K562 (cell line): ENCODE measurements at regions not wholly inside any gene's neighbourhood (a gene's known extent, or its start where the extent isn't known, plus 50 kb on each side); places are given as distances from the start of the nearest gene placed in this dataset.

ENCODE experiments used
- ATAC-seq: fragments of 200-7000 bp; cut with Tn5 transposase; 3 replicates; pipeline ENCODE4 v1.9.1; 2020; ENCODE audit warnings: moderate library complexity
- BruUV-seq: library from RNA; stranded (reverse); fragments of 400-500 nt; replicated peaks from 2 replicates; lab custom pipeline; 2021; lab: Mats Ljungman, UMichigan
- CTCF ChIA-PET: fragments of 300-600 bp; formaldehyde crosslinking; extraction: SDS; loops from one replicate; lab custom pipeline; 2021; ENCODE audit warnings: low intra/inter-chr PET ratio; lab: Yijun Ruan, JAX
- POLR2A ChIA-PET: fragments of 300-600, 350-650 bp; sonication (Branson Sonifier 250); formaldehyde crosslinking; extraction: SDS; loops from one replicate; lab custom pipeline; 2021; ENCODE audit warnings: antibody characterized with exemption, inconsistent platforms; lab: Yijun Ruan, JAX
- DNase-seq, 4 experiments: peaks; one replicate each; pipeline versions ENCODE4 v3.0.0 to v3.0.0-alpha.2; 2011 to 2018; ENCODE audit warnings: low spot score in 3 of 4, mixed read lengths in 3 of 4; ENCODE audit errors: extremely low read depth in 1 of 4
- FAIRE-seq: peaks from 2 replicates; lab custom pipeline; 2011; peaks lifted over from hg19 to GRCh38; lab: Jason Lieb, UNC
- H2AFZ ChIP-seq: 2 replicates; pipeline ENCODE4 v1.6.0; 2011; ENCODE audit warnings: low read depth, low read length, control low read depth, inconsistent platforms
- H3K27ac ChIP-seq: fragments of 200-600 bp; 3 replicates; pipeline ENCODE4 v1.8.0; 2011; ENCODE audit warnings: low read depth, mild to moderate bottlenecking, control low read depth, inconsistent platforms, low read length, moderate library complexity, mixed read lengths; ENCODE audit errors: extremely low read depth
- H3K27me3 ChIP-seq, 2 experiments: fragments of 300-600 bp in 1 of 2; 2 replicates in 1 of 2; 3 replicates in 1 of 2; pipeline versions ENCODE4 v1.6.0 to v1.8.0; 2011; ENCODE audit warnings: inconsistent platforms in 2 of 2, low read length in 2 of 2, mild to moderate bottlenecking in 1 of 2, mixed read lengths in 1 of 2, moderate library complexity in 1 of 2; ENCODE audit not compliant: control insufficient read depth in 2 of 2, insufficient read depth in 2 of 2
- H3K36me3 ChIP-seq: fragments of 300-600 bp; 3 replicates; pipeline ENCODE4 v1.8.0; 2011; ENCODE audit warnings: mild to moderate bottlenecking, low read length, inconsistent platforms; ENCODE audit not compliant: control insufficient read depth, insufficient read depth
- H3K4me1 ChIP-seq, 2 experiments: fragments of 200-600 bp in 1 of 2; replicated peaks in 1 of 2; 2 replicates in 1 of 2; 3 replicates in 1 of 2; pipeline versions ENCODE4 v1.5.1 to v1.8.0; 2011; ENCODE audit warnings: inconsistent platforms in 2 of 2, low read length in 2 of 2, mild to moderate bottlenecking in 1 of 2, mixed read lengths in 1 of 2, moderate library complexity in 1 of 2; ENCODE audit not compliant: control insufficient read depth in 2 of 2, insufficient read depth in 2 of 2
- H3K4me2 ChIP-seq: 2 replicates; pipeline ENCODE4 v1.6.1; 2011; ENCODE audit warnings: low read length, control low read depth, inconsistent platforms, mixed read lengths; ENCODE audit not compliant: insufficient read depth
- H3K4me3 ChIP-seq: fragments of 200-600 bp; sonication (generic), shearing (Covaris generic); 2 replicates; pipeline ENCODE4 v1.5.1; 2016; ENCODE audit warnings: control low read depth, inconsistent platforms
- H3K79me2 ChIP-seq: fragments of 200-600 bp; 3 replicates; pipeline ENCODE4 v1.8.0; 2011; ENCODE audit warnings: low read length, inconsistent platforms; ENCODE audit not compliant: control insufficient read depth, insufficient read depth
- H3K9ac ChIP-seq, 2 experiments: 2 replicates each; pipeline versions ENCODE4 v1.6.0 to v1.6.1; 2011; ENCODE audit warnings: low read depth in 2 of 2, low read length in 2 of 2, control low read depth in 1 of 2, inconsistent platforms in 1 of 2, mild to moderate bottlenecking in 1 of 2, mixed read lengths in 1 of 2; ENCODE audit not compliant: insufficient read depth in 1 of 2
- H3K9me1 ChIP-seq: one replicate; pipeline ENCODE4 v1.6.0; 2011; ENCODE audit warnings: inconsistent platforms, mild to moderate bottlenecking, low read length, moderate library complexity; ENCODE audit not compliant: control insufficient read depth, insufficient read depth
- H3K9me3 ChIP-seq: replicated peaks from 2 replicates; pipeline ENCODE4 v1.5.1; 2011; ENCODE audit warnings: low read depth, low read length, inconsistent platforms; ENCODE audit not compliant: control insufficient read depth, insufficient read depth
- H4K20me1 ChIP-seq: replicated peaks from 2 replicates; pipeline ENCODE4 v1.6.1; 2011; ENCODE audit warnings: low read length, inconsistent platforms, mixed read lengths; ENCODE audit not compliant: control insufficient read depth, insufficient read depth
- E2F6 ChIP-seq, 2 experiments: IDR thresholded peaks; 2 replicates each; pipeline ENCODE4 v1.6.1; 2011; ENCODE audit warnings: borderline replicate concordance in 1 of 2, control low read depth in 1 of 2, low read depth in 1 of 2, low read length in 1 of 2, mild to moderate bottlenecking in 1 of 2, mixed read lengths in 1 of 2, moderate library complexity in 1 of 2; ENCODE audit not compliant: insufficient read depth in 1 of 2, insufficient read length in 1 of 2, poor library complexity in 1 of 2, severe bottlenecking in 1 of 2; ENCODE audit errors: extremely low read depth in 1 of 2
- ELF2 ChIP-seq: fragments of 250-450 bp; sonication (Bioruptor Pico); IDR thresholded peaks from 2 replicates; pipeline ENCODE4 v1.5.0; 2021; ENCODE audit warnings: mild to moderate bottlenecking
- FOXJ2 ChIP-seq: fragments of 200-800 bp; sonication (Bioruptor generic); IDR thresholded peaks from 2 replicates; pipeline ENCODE4 v1.6.1; 2016; ENCODE audit warnings: missing genetic modification characterization, missing compliant biosample characterization
- NR2C1 ChIP-seq, 2 experiments: fragments of 450-650 bp; IDR thresholded peaks; 2 replicates each; pipeline ENCODE4 v1.6.1; 2017; ENCODE audit warnings: mild to moderate bottlenecking in 2 of 2, antibody characterized with exemption in 1 of 2, inconsistent platforms in 1 of 2, missing compliant biosample characterization in 1 of 2, missing genetic modification characterization in 1 of 2
- PHTF2 ChIP-seq: fragments of 250-450 bp; sonication (Bioruptor Pico); IDR thresholded peaks from 2 replicates; pipeline ENCODE4 v1.5.0; 2021; ENCODE audit warnings: mild to moderate bottlenecking
- RCOR1 ChIP-seq, 2 experiments: IDR thresholded peaks; 2 replicates each; pipeline ENCODE4 v1.6.1; 2012; ENCODE audit warnings: low read depth in 2 of 2, low read length in 2 of 2, borderline replicate concordance in 1 of 2, improper control_type of control experiment in 1 of 2
- ZNF143 ChIP-seq: sonication (generic); formaldehyde crosslinking; IDR thresholded peaks from 2 replicates; pipeline ENCODE4 v1.9.0; 2022; ENCODE audit warnings: mild to moderate bottlenecking, missing genetic modification reagents
- whole genome bisulfite sequencing: fragments of 100-300 bp; shearing (Covaris generic); methylation state at CpG from one replicate; pipeline ENCODE4 v1.1.6; 2016; ENCODE audit warnings: low coverage, mixed read lengths; ENCODE audit not compliant: insufficient coverage; ENCODE audit errors: missing lambda C conversion rate; 5-methylcytosine and 5-hydroxymethylcytosine counted together
- in situ Hi-C: fragments of 300-500 bp; cut with MboI; formaldehyde crosslinking; loops from 4 replicates; pipeline ENCODE4 v1.15.0; 2018; ENCODE audit warnings: inconsistent platforms, mixed read lengths
- intact Hi-C: fragments of 100-400 bp; cut with micrococcal nuclease; formaldehyde crosslinking; loops from 2 replicates; pipeline ENCODE4 v1.14.2; 2022
- TF ChIP-seq, protein P1 (sequence below): sonication (generic); formaldehyde crosslinking; IDR thresholded peaks from 2 replicates; pipeline ENCODE4 v1.4.0; 2020; ENCODE audit warnings: mild to moderate bottlenecking, missing genetic modification reagents

DNA sequence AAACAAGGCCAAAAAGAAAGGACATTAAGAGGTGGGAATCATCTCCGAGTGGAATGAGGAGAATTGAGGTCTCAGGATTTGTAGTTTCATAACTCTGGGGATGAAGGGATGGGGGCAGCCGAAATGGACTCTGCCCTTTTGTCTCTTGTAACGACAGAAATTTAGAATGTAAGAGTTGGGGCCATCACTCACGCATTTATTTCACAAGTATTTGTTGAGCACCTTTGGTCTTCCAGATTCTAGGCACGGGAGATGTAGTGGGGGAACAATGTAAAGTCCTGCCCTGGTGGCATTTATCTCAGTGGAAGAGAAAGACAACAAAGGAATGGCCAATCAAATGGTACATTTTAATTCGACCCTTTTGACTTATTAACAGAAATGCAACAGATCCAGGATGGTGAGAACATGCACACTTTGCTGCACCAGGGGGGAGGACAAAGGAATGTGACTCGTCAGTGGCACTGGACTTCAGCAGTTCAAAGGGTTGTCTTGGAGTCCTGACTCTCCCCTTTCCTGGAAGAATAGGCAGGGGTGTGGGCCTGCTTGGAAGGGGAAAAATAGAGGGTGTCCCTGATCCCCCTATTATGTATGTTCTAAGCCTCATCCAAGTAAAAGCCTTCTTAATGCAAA, 102.0 kb downstream of the TMEM30B start:
- Histone ChIP-seq H3K9ac (no peak overlapping the region), H3K4me1 (no peaks in the 10 kb centered on the region), H4K20me1 (no peaks in the 10 kb centered on the region), H3K9me1 (no peaks in the 10 kb centered on the region), H3K27ac (no peak overlapping the region), H3K4me2 (no peak overlapping the region), H2AFZ (no peak overlapping the region), H3K27me3 (peaks cover 3 to 16% of the 10 kb centered on the region in 2 experiments; a peak in 4 of 5 replicates), H3K4me3 (no peak overlapping the region), H3K9me3 (no peaks in the 10 kb centered on the region), H3K36me3 (no peaks in the 10 kb centered on the region), H3K79me2 (no peaks in the 10 kb centered on the region)
- no peak for FAIRE-seq
- no TSS peak for BruUV-seq
- TF ChIP-seq E2F6 (IDR thresholded peaks at IDR 0.05; ENCODE audit: borderline replicate concordance in 1 of 2, extremely low read depth in 1 of 2, insufficient read depth in 1 of 2, insufficient read length in 1 of 2, low read depth in 1 of 2, low read length in 1 of 2, poor library complexity in 1 of 2, severe bottlenecking in 1 of 2) (no peak), PHTF2 (no peak), ELF2 (CRISPR knock-in tag) (no peak), RCOR1 (IDR thresholded peaks at IDR 0.05; ENCODE audit: borderline replicate concordance in 1 of 2, low read depth in 2 of 2, low read length in 2 of 2) (no peak), ZNF143 (no peak), NR2C1 (IDR thresholded peaks at IDR 0.05) (no peak), NR2C1 (tag; IDR thresholded peaks at IDR 0.05) (no peak), FOXJ2 (tag) (no peak)
- TF ChIP-seq, protein P1, sequence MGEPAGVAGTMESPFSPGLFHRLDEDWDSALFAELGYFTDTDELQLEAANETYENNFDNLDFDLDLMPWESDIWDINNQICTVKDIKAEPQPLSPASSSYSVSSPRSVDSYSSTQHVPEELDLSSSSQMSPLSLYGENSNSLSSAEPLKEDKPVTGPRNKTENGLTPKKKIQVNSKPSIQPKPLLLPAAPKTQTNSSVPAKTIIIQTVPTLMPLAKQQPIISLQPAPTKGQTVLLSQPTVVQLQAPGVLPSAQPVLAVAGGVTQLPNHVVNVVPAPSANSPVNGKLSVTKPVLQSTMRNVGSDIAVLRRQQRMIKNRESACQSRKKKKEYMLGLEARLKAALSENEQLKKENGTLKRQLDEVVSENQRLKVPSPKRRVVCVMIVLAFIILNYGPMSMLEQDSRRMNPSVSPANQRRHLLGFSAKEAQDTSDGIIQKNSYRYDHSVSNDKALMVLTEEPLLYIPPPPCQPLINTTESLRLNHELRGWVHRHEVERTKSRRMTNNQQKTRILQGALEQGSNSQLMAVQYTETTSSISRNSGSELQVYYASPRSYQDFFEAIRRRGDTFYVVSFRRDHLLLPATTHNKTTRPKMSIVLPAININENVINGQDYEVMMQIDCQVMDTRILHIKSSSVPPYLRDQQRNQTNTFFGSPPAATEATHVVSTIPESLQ (CRISPR knock-in tag) = no peak
- in situ Hi-C loops = no loop called here
- no peak for DNase-seq
- no peak for ATAC-seq
- ChIA-PET POLR2A (no interaction called here), CTCF (interaction anchor here (0.6 kb wide), 1 partner anchor 1111 kb away, joined by 3 read pairs; no protein-coding TSS in a partner anchor)
- WGBS = 2% methylated on average over 6 of the region's 7 CpGs
- intact Hi-C loops = no loop called here
